PC-3 (cell line): ENCODE measurements at regions not wholly inside any gene's neighbourhood (a gene's known extent, or its start where the extent isn't known, plus 50 kb on each side); places are given as distances from the start of the nearest gene placed in this dataset.

Experiments used
- CTCF ChIP-seq: fragments of 300-600 bp; sonication (generic); conservative IDR thresholded peaks from 2 replicates; pipeline ENCODE4 v1.5.1; 2017; ENCODE audit warnings: antibody characterized with exemption, low read depth, mild to moderate bottlenecking, low read length
- EZH2phosphoT487 ChIP-seq: fragments of 300-600 bp; sonication (generic); IDR thresholded peaks from 2 replicates; pipeline ENCODE4 v1.6.1; 2018; ENCODE audit warnings: mild to moderate bottlenecking, antibody characterized with exemption, low read length, borderline replicate concordance

GRCh38 chr3:41053220-41053619 lies 146.1 kb upstream of the CTNNB1 start:
- no peak for TF ChIP-seq EZH2phosphoT487
- no peak for TF ChIP-seq CTCF
